Loucy (cell line): ENCODE measurements at regions not wholly inside any gene's neighbourhood (a gene's known extent, or its start where the extent isn't known, plus 50 kb on each side); places are given as distances from the start of the nearest gene placed in this dataset.

Experiments
- EZH2phosphoT487 ChIP-seq: fragments of 200-600 bp; IDR thresholded peaks from 2 replicates; pipeline ENCODE4 v1.6.1; 2018; ENCODE audit warnings: antibody characterized with exemption, mild to moderate bottlenecking, moderate library complexity, borderline replicate concordance
- TF ChIP-seq, protein P1 (sequence below): fragments of 200-600 bp; sonication (generic); conservative IDR thresholded peaks from 2 replicates; pipeline ENCODE4 v1.5.1; 2014; ENCODE audit warnings: mild to moderate bottlenecking, antibody characterized with exemption, low read length

DNA sequence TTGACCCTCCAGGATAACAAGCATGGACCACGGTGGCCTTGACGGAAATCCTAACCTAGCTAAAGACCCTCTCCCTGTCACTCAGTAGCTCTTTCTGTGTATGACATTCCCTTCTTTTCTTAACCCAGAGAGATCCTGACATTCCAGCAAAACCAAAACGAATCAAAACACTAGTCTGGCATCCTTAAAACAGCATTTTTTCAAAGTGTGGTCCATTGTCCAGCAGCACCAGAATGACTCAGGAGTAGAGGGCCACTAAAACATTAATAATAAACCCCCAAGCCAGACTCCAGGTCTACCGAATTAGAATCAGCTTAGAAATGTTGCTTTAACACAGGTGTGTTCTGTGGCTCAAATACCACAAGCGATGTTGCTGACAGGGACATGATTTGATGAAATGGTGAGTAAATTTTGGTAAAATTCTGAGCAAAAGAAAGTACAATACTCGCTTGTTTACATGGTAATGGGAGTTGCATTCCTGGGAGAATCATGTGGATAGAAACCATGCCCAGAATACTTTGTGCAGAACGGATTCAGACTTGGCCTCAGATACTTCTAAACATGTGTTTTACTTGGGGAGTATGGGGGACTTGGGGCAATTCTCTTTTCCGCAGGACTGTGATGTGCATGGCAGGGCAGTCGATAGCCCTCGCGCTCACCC is 174.2 kb upstream of the KCNG1 start:
- TF ChIP-seq EZH2phosphoT487 = no peak
- TF ChIP-seq, protein P1, sequence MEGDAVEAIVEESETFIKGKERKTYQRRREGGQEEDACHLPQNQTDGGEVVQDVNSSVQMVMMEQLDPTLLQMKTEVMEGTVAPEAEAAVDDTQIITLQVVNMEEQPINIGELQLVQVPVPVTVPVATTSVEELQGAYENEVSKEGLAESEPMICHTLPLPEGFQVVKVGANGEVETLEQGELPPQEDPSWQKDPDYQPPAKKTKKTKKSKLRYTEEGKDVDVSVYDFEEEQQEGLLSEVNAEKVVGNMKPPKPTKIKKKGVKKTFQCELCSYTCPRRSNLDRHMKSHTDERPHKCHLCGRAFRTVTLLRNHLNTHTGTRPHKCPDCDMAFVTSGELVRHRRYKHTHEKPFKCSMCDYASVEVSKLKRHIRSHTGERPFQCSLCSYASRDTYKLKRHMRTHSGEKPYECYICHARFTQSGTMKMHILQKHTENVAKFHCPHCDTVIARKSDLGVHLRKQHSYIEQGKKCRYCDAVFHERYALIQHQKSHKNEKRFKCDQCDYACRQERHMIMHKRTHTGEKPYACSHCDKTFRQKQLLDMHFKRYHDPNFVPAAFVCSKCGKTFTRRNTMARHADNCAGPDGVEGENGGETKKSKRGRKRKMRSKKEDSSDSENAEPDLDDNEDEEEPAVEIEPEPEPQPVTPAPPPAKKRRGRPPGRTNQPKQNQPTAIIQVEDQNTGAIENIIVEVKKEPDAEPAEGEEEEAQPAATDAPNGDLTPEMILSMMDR = no peak
